ENCODE measurements at regions not wholly inside any gene's neighbourhood (a gene's known extent, or its start where the extent isn't known, plus 50 kb on each side); places are given as distances from the start of the nearest gene placed in this dataset.

DNA sequence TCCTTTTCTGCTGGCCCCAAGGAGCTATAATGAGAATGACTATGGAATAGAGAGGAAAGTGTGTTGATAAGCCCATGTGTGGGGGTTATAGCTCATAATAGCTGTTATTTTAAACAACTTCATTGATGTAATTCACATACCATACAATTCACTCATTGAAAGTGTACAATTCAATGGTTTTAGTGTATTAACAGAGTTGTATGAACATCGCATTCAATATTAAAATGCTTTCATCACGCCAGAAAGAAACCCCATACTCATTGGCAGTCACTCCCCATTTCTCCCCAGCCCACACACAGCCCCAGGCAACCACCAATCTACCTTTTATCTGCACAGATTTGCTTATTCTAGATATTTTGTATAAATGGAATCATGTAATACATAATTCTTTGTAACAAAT is 139.6 kb upstream of the CYP1B1 start:
- Histone ChIP-seq H3K4me1 (ENCODE audit: insufficient read depth) (peaks cover 5% of the 10 kb centered on the region), H3K27me3 (no peaks in the 10 kb centered on the region), H3K27ac (no peak overlapping the region), H3K9me3 (no peaks in the 10 kb centered on the region), H3K4me3 (no peak overlapping the region), H3K36me3 (no peaks in the 10 kb centered on the region)
- TF ChIP-seq POLR2A (IDR thresholded peaks at IDR 0.05) = no peak
- TF ChIP-seq EP300 (IDR thresholded peaks at IDR 0.05) = no peak
- TF ChIP-seq, protein P1, sequence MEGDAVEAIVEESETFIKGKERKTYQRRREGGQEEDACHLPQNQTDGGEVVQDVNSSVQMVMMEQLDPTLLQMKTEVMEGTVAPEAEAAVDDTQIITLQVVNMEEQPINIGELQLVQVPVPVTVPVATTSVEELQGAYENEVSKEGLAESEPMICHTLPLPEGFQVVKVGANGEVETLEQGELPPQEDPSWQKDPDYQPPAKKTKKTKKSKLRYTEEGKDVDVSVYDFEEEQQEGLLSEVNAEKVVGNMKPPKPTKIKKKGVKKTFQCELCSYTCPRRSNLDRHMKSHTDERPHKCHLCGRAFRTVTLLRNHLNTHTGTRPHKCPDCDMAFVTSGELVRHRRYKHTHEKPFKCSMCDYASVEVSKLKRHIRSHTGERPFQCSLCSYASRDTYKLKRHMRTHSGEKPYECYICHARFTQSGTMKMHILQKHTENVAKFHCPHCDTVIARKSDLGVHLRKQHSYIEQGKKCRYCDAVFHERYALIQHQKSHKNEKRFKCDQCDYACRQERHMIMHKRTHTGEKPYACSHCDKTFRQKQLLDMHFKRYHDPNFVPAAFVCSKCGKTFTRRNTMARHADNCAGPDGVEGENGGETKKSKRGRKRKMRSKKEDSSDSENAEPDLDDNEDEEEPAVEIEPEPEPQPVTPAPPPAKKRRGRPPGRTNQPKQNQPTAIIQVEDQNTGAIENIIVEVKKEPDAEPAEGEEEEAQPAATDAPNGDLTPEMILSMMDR (IDR thresholded peaks at IDR 0.05) = no peak
- DNase-seq = no peak
- 67 to 74% (median 67%) methylated on average over 2 of the region's 2 CpGs for WGBS, 3 donors
- intact Hi-C loops (cut with DNase I) = no loop called here

DNA sequence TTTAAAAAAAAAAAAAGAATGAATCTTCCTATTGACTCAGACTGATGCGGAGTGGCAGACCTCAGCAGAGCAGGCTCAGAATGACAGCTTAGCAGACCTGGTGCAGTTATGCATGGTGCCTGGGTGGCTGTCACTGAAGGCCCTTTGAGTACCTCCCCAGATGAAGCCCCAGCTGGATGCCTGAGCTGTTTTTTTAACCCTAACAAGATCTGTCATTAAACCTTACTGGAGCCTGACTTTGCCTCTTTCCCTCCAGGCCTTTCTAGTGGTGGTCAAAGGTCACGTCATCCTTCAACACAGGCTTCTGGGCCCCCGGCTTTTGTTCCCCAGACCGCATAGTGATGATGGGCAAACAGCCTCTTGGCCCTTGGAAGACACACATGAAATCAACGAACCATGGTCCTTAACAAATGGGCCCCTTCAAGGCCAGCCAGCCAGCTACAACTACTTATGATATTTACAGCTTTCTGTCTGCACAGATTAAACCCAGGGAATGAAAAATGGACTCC is 138.3 kb upstream of the CYP1B1 start:
- no peak overlapping the region for H3K4me3 ChIP-seq

DNA sequence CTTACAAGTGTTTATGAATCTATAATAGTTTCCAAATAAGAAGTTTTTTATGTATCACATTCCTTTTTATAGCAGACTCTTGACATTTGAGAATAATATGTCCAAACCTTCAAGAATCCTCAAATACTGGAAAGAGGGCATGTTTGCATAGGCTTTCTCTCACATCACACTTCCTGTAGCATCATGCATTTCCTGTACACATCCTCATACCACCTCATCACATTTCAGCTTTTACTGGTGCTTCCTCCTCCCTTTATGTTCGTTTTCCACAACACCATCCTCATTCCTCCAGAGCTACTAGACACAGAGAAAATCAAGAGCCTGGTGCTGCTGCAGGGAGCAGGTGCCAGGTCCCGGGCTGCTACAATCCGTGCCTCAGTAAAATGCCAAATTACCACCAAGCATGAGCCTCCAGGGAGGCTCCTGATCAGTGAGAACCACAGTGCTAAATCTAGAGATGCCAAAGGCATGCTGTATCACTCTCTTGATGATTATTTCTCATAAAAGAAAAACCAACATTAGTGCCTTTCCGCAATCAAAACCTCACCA is 137.7 kb upstream of the CYP1B1 start:
- H3K9me3 ChIP-seq = no peaks in the 10 kb centered on the region
- no peak overlapping the region for H3K4me3 ChIP-seq
- DNase-seq = no peak
- H3K27me3 ChIP-seq = no peaks in the 10 kb centered on the region
- H3K4me1 ChIP-seq (ENCODE audit: insufficient read depth) = peaks cover 5% of the 10 kb centered on the region
- TF ChIP-seq EP300 (IDR thresholded peaks at IDR 0.05) = no peak
- TF ChIP-seq POLR2A (IDR thresholded peaks at IDR 0.05) = no peak
- TF ChIP-seq, protein P1 (IDR thresholded peaks at IDR 0.05) = no peak
- H3K36me3 ChIP-seq = no peaks in the 10 kb centered on the region
- intact Hi-C loops (cut with DNase I) = no loop called here
- WGBS, 3 donors = 84 to 88% (median 88%) methylated on average over 4 of the region's 4 CpGs
- H3K27ac ChIP-seq = no peak overlapping the region

More for the DNA sequence above, 138.3 kb upstream of the CYP1B1 start:
- H3K27ac ChIP-seq = no peak overlapping the region
- no peaks in the 10 kb centered on the region for H3K36me3 ChIP-seq
- no peaks in the 10 kb centered on the region for H3K9me3 ChIP-seq
- peaks cover 5% of the 10 kb centered on the region for H3K4me1 ChIP-seq (ENCODE audit: insufficient read depth)
- H3K27me3 ChIP-seq = no peaks in the 10 kb centered on the region
- DNase-seq = no peak
- 61 to 76% (median 73%) methylated on average over 5 of the region's 5 CpGs for WGBS, 3 donors
- TF ChIP-seq, protein P1 (IDR thresholded peaks at IDR 0.05) = no peak
- no peak for TF ChIP-seq POLR2A (IDR thresholded peaks at IDR 0.05)
- no peak for TF ChIP-seq EP300 (IDR thresholded peaks at IDR 0.05)
- intact Hi-C loops (cut with DNase I) = no loop called here

DNA sequence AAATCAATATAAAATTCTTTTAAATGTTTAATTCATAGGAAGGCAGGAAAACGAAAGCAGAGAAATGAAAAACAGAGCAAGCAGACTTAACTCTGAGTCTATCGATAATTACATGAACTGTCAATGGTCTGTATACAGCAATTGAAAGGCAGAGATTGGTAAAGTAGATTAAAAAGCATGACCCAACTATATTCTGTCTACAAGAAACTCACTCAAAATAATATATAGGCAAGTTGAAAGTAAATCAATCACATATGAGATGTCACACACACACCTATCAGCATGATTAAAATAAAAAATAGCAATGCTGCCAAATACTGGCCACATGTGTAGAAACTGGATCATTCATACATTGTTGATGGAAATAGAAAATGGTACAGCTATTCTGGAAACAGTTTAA is 136.4 kb upstream of the CYP1B1 start:
- Histone ChIP-seq H3K36me3 (no peaks in the 10 kb centered on the region), H3K27me3 (no peaks in the 10 kb centered on the region), H3K9me3 (no peaks in the 10 kb centered on the region), H3K27ac (no peak overlapping the region), H3K4me1 (ENCODE audit: insufficient read depth) (peaks cover 2% of the 10 kb centered on the region), H3K4me3 (no peak overlapping the region)
- TF ChIP-seq EP300 (IDR thresholded peaks at IDR 0.05) (no peak), POLR2A (IDR thresholded peaks at IDR 0.05) (no peak)
- TF ChIP-seq, protein P1 (IDR thresholded peaks at IDR 0.05) = no peak
- whole genome bisulfite sequencing, 3 donors = 95 to 99% (median 99%) methylated on average over 2 of the region's 2 CpGs
- intact Hi-C loops (cut with DNase I) = no loop called here
- no peak for DNase-seq
